ENCODE measurements at regions not wholly inside any gene's neighbourhood (a gene's known extent, or its start where the extent isn't known, plus 50 kb on each side); places are given as distances from the start of the nearest gene placed in this dataset.

GRCh38 chr18:78671551-78671950 lies 308.1 kb upstream of the SALL3 start:
- Histone ChIP-seq H3K36me3 (ENCODE audit: control insufficient read depth in 2 of 3, insufficient read depth in 3 of 3, low read length in 3 of 3) (no peaks in the 10 kb centered on the region), H3K4me3 (ENCODE audit: low read length) (no peak overlapping the region), H3K9me3 (ENCODE audit: control insufficient read depth in 2 of 3, low read length in 3 of 3) (no peaks in the 10 kb centered on the region), H3K27ac (ENCODE audit: low read depth, low read length) (no peak overlapping the region), H3K4me1 (ENCODE audit: control insufficient read depth in 2 of 2, insufficient read depth in 2 of 2, low read length in 2 of 2) (no peaks in the 10 kb centered on the region), H3K27me3 (ENCODE audit: control insufficient read depth in 2 of 2, insufficient read depth in 2 of 2, low read length in 2 of 2) (no peaks in the 10 kb centered on the region)
- ChIA-PET POLR2A (no interaction called here), CTCF (no interaction called here)
- no peak for ATAC-seq
- Mint-ChIP-seq H3K4me1 (peaks cover 0 to 5% (median 0%) of the 10 kb centered on the region in 7 donors), H3K27ac (no peak overlapping the region), H3K36me3 (no peaks in the 10 kb centered on the region), H3K27me3 (peaks cover 0 to 1% (median 0%) of the 10 kb centered on the region in 5 donors), H3K9me3 (peaks cover 0 to 7% (median 0%) of the 10 kb centered on the region in 11 donors), H3K4me3 (no peak overlapping the region)
- intact Hi-C loops (cut with micrococcal nuclease): no loop called here
- DNase-seq: no peak

GRCh38 chr18:78672862-78673446 lies 306.7 kb upstream of the SALL3 start:
- no peak overlapping the region for H3K27ac ChIP-seq (ENCODE audit: low read depth, low read length)
- intact Hi-C loops (cut with micrococcal nuclease): no loop called here
- no peak overlapping the region for H3K4me3 ChIP-seq (ENCODE audit: low read length)
- H3K27me3 ChIP-seq (ENCODE audit: control insufficient read depth in 2 of 2, insufficient read depth in 2 of 2, low read length in 2 of 2): no peaks in the 10 kb centered on the region
- H3K9me3 ChIP-seq (ENCODE audit: control insufficient read depth in 2 of 3, low read length in 3 of 3): no peaks in the 10 kb centered on the region
- Mint-ChIP-seq H3K27ac (no peak overlapping the region), H3K4me3 (no peak overlapping the region), H3K9me3 (peaks cover 0 to 7% (median 0%) of the 10 kb centered on the region in 11 donors), H3K36me3 (no peaks in the 10 kb centered on the region), H3K27me3 (peaks cover 0 to 7% (median 0%) of the 10 kb centered on the region in 5 donors), H3K4me1 (no peaks in the 10 kb centered on the region)
- ATAC-seq (no peak), DNase-seq (no peak)
- H3K4me1 ChIP-seq (ENCODE audit: control insufficient read depth in 2 of 2, insufficient read depth in 2 of 2, low read length in 2 of 2): no peaks in the 10 kb centered on the region
- POLR2A ChIA-PET: no interaction called here
- H3K36me3 ChIP-seq (ENCODE audit: control insufficient read depth in 2 of 3, insufficient read depth in 3 of 3, low read length in 3 of 3): no peaks in the 10 kb centered on the region
- CTCF ChIA-PET: no interaction called here

- Mint-ChIP-seq H3K4me1 (peaks cover 0 to 8% (median 0%) of the 10 kb centered on the region in 7 donors), H3K9me3 (peaks cover 0 to 7% (median 0%) of the 10 kb centered on the region in 11 donors), H3K27me3 (peaks cover 0 to 7% (median 0%) of the 10 kb centered on the region in 5 donors), H3K36me3 (no peaks in the 10 kb centered on the region), H3K27ac (no peak overlapping the region), H3K4me3 (no peak overlapping the region)
- no peaks in the 10 kb centered on the region for H3K27me3 ChIP-seq (ENCODE audit: control insufficient read depth in 2 of 2, insufficient read depth in 2 of 2, low read length in 2 of 2)
- intact Hi-C loops (cut with micrococcal nuclease): no loop called here
- peak; percentile 22 for ATAC-seq
- H3K9me3 ChIP-seq (ENCODE audit: control insufficient read depth in 2 of 3, low read length in 3 of 3): no peaks in the 10 kb centered on the region
- H3K4me1 ChIP-seq (ENCODE audit: control insufficient read depth in 2 of 2, insufficient read depth in 2 of 2, low read length in 2 of 2): no peaks in the 10 kb centered on the region
- H3K4me3 ChIP-seq (ENCODE audit: low read length): no peak overlapping the region
- ChIA-PET CTCF (no interaction called here), POLR2A (no interaction called here)
- H3K27ac ChIP-seq (ENCODE audit: low read depth, low read length): no peak overlapping the region
- no peaks in the 10 kb centered on the region for H3K36me3 ChIP-seq (ENCODE audit: control insufficient read depth in 2 of 3, insufficient read depth in 3 of 3, low read length in 3 of 3)
- DNase-seq: no peak
Observed at GRCh38 chr18:78673516-78674321, 305.9 kb upstream of the SALL3 start.

DNA sequence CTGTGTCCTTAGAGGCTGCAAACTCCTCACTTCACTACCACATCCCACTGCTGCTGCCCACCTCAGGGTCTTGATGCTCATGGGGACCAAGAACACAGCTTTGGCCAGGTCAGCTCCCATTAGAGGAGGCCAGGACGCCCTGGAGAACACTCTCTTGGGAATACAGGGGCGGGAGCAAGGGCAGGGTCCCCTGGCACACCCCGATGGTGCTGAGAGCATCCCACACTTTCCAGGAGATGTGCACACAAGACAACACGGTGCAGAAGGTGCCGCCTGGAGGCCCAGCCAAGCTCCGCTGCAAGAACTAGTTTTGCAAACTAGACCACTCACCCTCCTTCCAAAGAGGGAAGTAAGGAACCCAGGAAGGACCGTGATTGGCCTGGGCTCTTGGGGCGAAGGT lies 304.4 kb upstream of the SALL3 start:
- no peak overlapping the region for H3K27ac ChIP-seq (ENCODE audit: low read depth, low read length)
- no peak overlapping the region for H3K4me3 Mint-ChIP-seq
- H3K36me3 ChIP-seq (ENCODE audit: control insufficient read depth in 2 of 3, insufficient read depth in 3 of 3, low read length in 3 of 3): no peaks in the 10 kb centered on the region
- H3K4me1 ChIP-seq (ENCODE audit: control insufficient read depth in 2 of 2, insufficient read depth in 2 of 2, low read length in 2 of 2): no peaks in the 10 kb centered on the region
- H3K36me3 Mint-ChIP-seq: no peaks in the 10 kb centered on the region
- intact Hi-C loops (cut with micrococcal nuclease): no loop called here
- ChIA-PET POLR2A (no interaction called here), CTCF (interaction anchor here (0.6 kb wide), 1 partner anchor 17 kb away, joined by 5 read pairs; no protein-coding TSS in a partner anchor)
- H3K9me3 ChIP-seq (ENCODE audit: control insufficient read depth in 2 of 3, low read length in 3 of 3): no peaks in the 10 kb centered on the region
- H3K27me3 ChIP-seq (ENCODE audit: control insufficient read depth in 2 of 2, insufficient read depth in 2 of 2, low read length in 2 of 2): no peaks in the 10 kb centered on the region
- DNase-seq (no peak), ATAC-seq (no peak)
- peaks cover 0 to 8% (median 0%) of the 10 kb centered on the region in 7 donors for H3K4me1 Mint-ChIP-seq
- H3K27me3 Mint-ChIP-seq: peaks cover 0 to 7% (median 0%) of the 10 kb centered on the region in 5 donors
- H3K4me3 ChIP-seq (ENCODE audit: low read length): no peak overlapping the region
- H3K27ac Mint-ChIP-seq: no peak overlapping the region
- H3K9me3 Mint-ChIP-seq: peaks cover 0 to 7% (median 0%) of the 10 kb centered on the region in 11 donors

- ChIA-PET POLR2A (no interaction called here), CTCF (no interaction called here)
- DNase-seq (no peak), ATAC-seq (no peak)
- Mint-ChIP-seq H3K4me1 (peaks cover 0 to 8% (median 0%) of the 10 kb centered on the region in 7 donors), H3K36me3 (no peaks in the 10 kb centered on the region), H3K9me3 (peaks cover 0 to 7% (median 0%) of the 10 kb centered on the region in 11 donors), H3K27me3 (peaks cover 0 to 7% (median 0%) of the 10 kb centered on the region in 5 donors), H3K4me3 (no peak overlapping the region), H3K27ac (no peak overlapping the region)
- intact Hi-C loops (cut with micrococcal nuclease): no loop called here
- no peaks in the 10 kb centered on the region for H3K36me3 ChIP-seq (ENCODE audit: control insufficient read depth in 2 of 3, insufficient read depth in 3 of 3, low read length in 3 of 3)
- H3K27me3 ChIP-seq (ENCODE audit: control insufficient read depth in 2 of 2, insufficient read depth in 2 of 2, low read length in 2 of 2): no peaks in the 10 kb centered on the region
- no peaks in the 10 kb centered on the region for H3K9me3 ChIP-seq (ENCODE audit: control insufficient read depth in 2 of 3, low read length in 3 of 3)
- no peak overlapping the region for H3K4me3 ChIP-seq (ENCODE audit: low read length)
- H3K4me1 ChIP-seq (ENCODE audit: control insufficient read depth in 2 of 2, insufficient read depth in 2 of 2, low read length in 2 of 2): no peaks in the 10 kb centered on the region
- H3K27ac ChIP-seq (ENCODE audit: low read depth, low read length): no peak overlapping the region
Observed at GRCh38 chr18:78676622-78677482, 302.8 kb upstream of the SALL3 start.

- H3K4me3 ChIP-seq (ENCODE audit: low read length): no peak overlapping the region
- H3K4me1 Mint-ChIP-seq: peaks cover 0 to 8% (median 0%) of the 10 kb centered on the region in 7 donors
- ATAC-seq (no peak), DNase-seq (no peak)
- H3K27me3 ChIP-seq (ENCODE audit: control insufficient read depth in 2 of 2, insufficient read depth in 2 of 2, low read length in 2 of 2): no peaks in the 10 kb centered on the region
- no peaks in the 10 kb centered on the region for H3K36me3 ChIP-seq (ENCODE audit: control insufficient read depth in 2 of 3, insufficient read depth in 3 of 3, low read length in 3 of 3)
- no peaks in the 10 kb centered on the region for H3K9me3 ChIP-seq (ENCODE audit: control insufficient read depth in 2 of 3, low read length in 3 of 3)
- H3K9me3 Mint-ChIP-seq: peaks cover 0 to 7% (median 0%) of the 10 kb centered on the region in 11 donors
- ChIA-PET POLR2A (no interaction called here), CTCF (no interaction called here)
- H3K36me3 Mint-ChIP-seq: no peaks in the 10 kb centered on the region
- no peak overlapping the region for H3K27ac ChIP-seq (ENCODE audit: low read depth, low read length)
- intact Hi-C loops (cut with micrococcal nuclease): no loop called here
- H3K27ac Mint-ChIP-seq: no peak overlapping the region
- H3K4me1 ChIP-seq (ENCODE audit: control insufficient read depth in 2 of 2, insufficient read depth in 2 of 2, low read length in 2 of 2): no peaks in the 10 kb centered on the region
- H3K27me3 Mint-ChIP-seq: peaks cover 0 to 7% (median 0%) of the 10 kb centered on the region in 5 donors
- no peak overlapping the region for H3K4me3 Mint-ChIP-seq
Observed at GRCh38 chr18:78677483-78678317, 301.9 kb upstream of the SALL3 start.
